HepG2 (cell line): ENCODE measurements at regions not wholly inside any gene's neighbourhood (a gene's known extent, or its start where the extent isn't known, plus 50 kb on each side); places are given as distances from the start of the nearest gene placed in this dataset.

Source experiments
- ATAC-seq: fragments of 200-7000 bp; cut with Tn5 transposase; 3 replicates; pipeline ENCODE4 v1.9.1; 2020; ENCODE audit warnings: mild to moderate bottlenecking, moderate library complexity
- BruUV-seq: library from RNA; stranded (reverse); fragments of 400-500 nt; replicated peaks from 2 replicates; lab custom pipeline; 2021; lab: Mats Ljungman, UMichigan
- CTCF ChIA-PET: fragments of 300-600 bp; formaldehyde crosslinking; extraction: SDS; loops from one replicate; lab custom pipeline; 2021; ENCODE audit warnings: low total read pairs, inconsistent platforms, low intra/inter-chr PET ratio; lab: Yijun Ruan, JAX
- POLR2A ChIA-PET: fragments of 350-600 bp; sonication (Branson Sonifier 250); formaldehyde crosslinking; loops from one replicate; lab custom pipeline; 2020; ENCODE audit warnings: antibody characterized with exemption, inconsistent platforms; lab: Yijun Ruan, JAX
- DNase-seq: peaks from one replicate; pipeline ENCODE4 v3.0.0-alpha.2; 2015; ENCODE audit warnings: low spot score
- FAIRE-seq: peaks from 3 replicates; lab custom pipeline; 2011; peaks lifted over from hg19 to GRCh38; lab: Jason Lieb, UNC
- H2AFZ ChIP-seq: one replicate; pipeline ENCODE4 v1.6.1; 2011; ENCODE audit warnings: low read length, inconsistent platforms
- H3K27ac ChIP-seq: fragments of 300-600 bp; 3 replicates; pipeline ENCODE4 v1.8.0; 2011; ENCODE audit warnings: mixed run types, mild to moderate bottlenecking, mixed read lengths, low read length, inconsistent platforms; ENCODE audit not compliant: insufficient read depth; ENCODE audit errors: extremely low read length
- H3K27me3 ChIP-seq, 2 experiments: fragments of 200-600 bp in 1 of 2; 2 replicates in 1 of 2; 3 replicates in 1 of 2; pipeline versions ENCODE4 v1.6.0 to v1.8.0; 2011; ENCODE audit warnings: low read length in 2 of 2, mild to moderate bottlenecking in 2 of 2, moderate library complexity in 2 of 2, inconsistent platforms in 1 of 2; ENCODE audit not compliant: insufficient read depth in 2 of 2, control insufficient read depth in 1 of 2
- H3K36me3 ChIP-seq, 2 experiments: fragments of 200-600 bp in 1 of 2; replicated peaks in 1 of 2; 2 replicates in 1 of 2; 3 replicates in 1 of 2; pipeline versions ENCODE4 v1.5.1 to v1.8.0; 2011; ENCODE audit warnings: low read length in 2 of 2, inconsistent platforms in 1 of 2; ENCODE audit not compliant: insufficient read depth in 2 of 2, control insufficient read depth in 1 of 2
- H3K4me1 ChIP-seq: 2 replicates; pipeline ENCODE4 v1.5.1; 2012; ENCODE audit warnings: low read length, inconsistent platforms; ENCODE audit not compliant: insufficient read depth
- H3K4me2 ChIP-seq: 2 replicates; pipeline ENCODE4 v1.6.0; 2011; ENCODE audit warnings: low read depth, low read length, inconsistent platforms
- H3K4me3 ChIP-seq, 3 experiments: fragments of 200-600 bp in 1 of 3; sonication (generic), shearing (Covaris generic) in 1 of 3; replicated peaks in 1 of 3; 2 replicates each; pipeline ENCODE4 v1.5.1; 2011 to 2016; ENCODE audit warnings: low read length in 3 of 3, inconsistent platforms in 2 of 3, low read depth in 2 of 3, mild to moderate bottlenecking in 2 of 3, control low read depth in 1 of 3, mixed read lengths in 1 of 3; ENCODE audit not compliant: insufficient read depth in 1 of 3
- H3K79me2 ChIP-seq: one replicate; pipeline ENCODE4 v1.6.1; 2011; ENCODE audit warnings: low read length, inconsistent platforms; ENCODE audit not compliant: insufficient read depth
- H3K9ac ChIP-seq: 2 replicates; pipeline ENCODE4 v1.6.0; 2011; ENCODE audit warnings: mild to moderate bottlenecking, low read depth, low read length, inconsistent platforms; ENCODE audit not compliant: insufficient read depth
- H3K9me3 ChIP-seq: 2 replicates; pipeline ENCODE4 v1.5.1; 2012; ENCODE audit warnings: mild to moderate bottlenecking, low read length
- H4K20me1 ChIP-seq: 2 replicates; pipeline ENCODE4 v1.6.0; 2011; ENCODE audit warnings: inconsistent platforms, mild to moderate bottlenecking, low read length, moderate library complexity; ENCODE audit not compliant: insufficient read depth
- FOSL2 ChIP-seq: sonication (generic); formaldehyde crosslinking; IDR thresholded peaks from 2 replicates; pipeline ENCODE4 v1.4.0; 2020; ENCODE audit warnings: missing genetic modification reagents
- MAFK ChIP-seq, 2 experiments: IDR thresholded peaks in 1 of 2; conservative IDR thresholded peaks in 1 of 2; 2 replicates each; pipeline ENCODE4 v1.6.1; 2011; ENCODE audit warnings: improper control_type of control experiment in 2 of 2, low read length in 2 of 2
- MBD4 ChIP-seq: IDR thresholded peaks from 2 replicates; pipeline ENCODE4 v1.6.1; 2012; ENCODE audit warnings: low read length, inconsistent platforms, borderline replicate concordance
- TEAD3 ChIP-seq: optimal IDR thresholded peaks from 2 replicates; pipeline ENCODE3; 2016; ENCODE audit warnings: borderline replicate concordance
- ZNF101 ChIP-seq: sonication (generic); formaldehyde crosslinking; IDR thresholded peaks from 2 replicates; pipeline ENCODE4 v1.4.0; 2020; ENCODE audit warnings: mild to moderate bottlenecking, low read depth, missing genetic modification reagents, borderline replicate concordance
- ZNF264 ChIP-seq: sonication (generic); formaldehyde crosslinking; IDR thresholded peaks from 2 replicates; pipeline ENCODE4 v1.4.0; 2020; ENCODE audit warnings: missing genetic modification reagents
- WGBS: methylation state at CpG from one replicate; pipeline ENCODE4 v1.1.6; 2017; ENCODE audit warnings: low lambda C conversion rate; 5-methylcytosine and 5-hydroxymethylcytosine counted together
- in situ Hi-C: cut with HindIII; loops from 2 replicates; pipeline ENCODE4 v1.10.0; 2017; ENCODE audit warnings: low pct_unique_long_range_greater_than_20kb; ENCODE audit not compliant: extremely low pct_ligation_motif_present
- intact Hi-C: fragments of 100-400 bp; cut with micrococcal nuclease; formaldehyde crosslinking; loops from one replicate; pipeline ENCODE4 v1.10.0; 2022; ENCODE audit not compliant: unreplicated experiment

GRCh38 chr16:86945166-86945900, 367.0 kb downstream of the FOXL1 start:
- intact Hi-C loops: no loop called here
- ChIA-PET POLR2A (no interaction called here), CTCF (no interaction called here)
- BruUV-seq: no TSS peak
- no peaks in the 10 kb centered on the region for H3K36me3 ChIP-seq
- WGBS: 34% methylated on average over 17 of the region's 22 CpGs
- no peak overlapping the region for H3K4me3 ChIP-seq
- no peak overlapping the region for H3K27ac ChIP-seq
- DNase-seq (no peak), ATAC-seq (no peak)
- H3K4me2 ChIP-seq: no peak overlapping the region
- H3K4me1 ChIP-seq: no peaks in the 10 kb centered on the region
- TF ChIP-seq ZNF264 (CRISPR knock-in tag) (no peak), MAFK (conservative IDR thresholded peaks at IDR 0.05 in 1 of 2, IDR thresholded peaks at IDR 0.05 in 1 of 2; ENCODE audit: low read length in 2 of 2) (0 out of 4 replicates have a peak, but pooled peaks of 1 of the 2 experiments have one; percentile 5)
- TF ChIP-seq, all 625 proteins: peak for 1
- in situ Hi-C loops: no loop called here
- no peak for FAIRE-seq
- Histone ChIP-seq H2AFZ (no peak overlapping the region), H3K79me2 (no peaks in the 10 kb centered on the region), H3K27me3 (peaks cover 4 to 38% of the 10 kb centered on the region in 2 experiments; a peak in 3 of 5 replicates), H3K9me3 (no peaks in the 10 kb centered on the region), H4K20me1 (no peaks in the 10 kb centered on the region), H3K9ac (no peak overlapping the region)

DNA sequence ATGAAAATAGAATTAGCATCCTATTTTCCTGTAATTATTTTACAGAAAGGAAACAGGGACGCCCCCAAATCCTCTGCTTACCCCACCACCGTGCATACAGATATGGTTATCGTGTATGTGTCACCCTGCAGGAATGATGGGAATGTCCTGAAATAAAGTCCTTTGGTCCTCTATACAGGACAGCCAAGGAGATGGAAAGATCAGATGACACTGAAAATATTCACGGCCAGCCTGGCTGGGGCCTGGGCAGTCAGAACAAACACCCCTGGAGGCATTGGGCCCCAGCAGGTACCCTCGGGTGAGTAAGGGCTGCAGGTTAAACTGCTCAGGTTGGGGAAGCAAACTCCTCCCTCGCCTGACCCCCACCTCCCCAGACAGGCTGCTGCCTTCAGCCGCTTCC, 368.0 kb downstream of the FOXL1 start:
- CTCF ChIA-PET: no interaction called here
- BruUV-seq: no TSS peak
- in situ Hi-C loops: no loop called here
- H3K4me3 ChIP-seq: no peak overlapping the region
- H4K20me1 ChIP-seq: no peaks in the 10 kb centered on the region
- intact Hi-C loops: no loop called here
- FAIRE-seq (no peak), DNase-seq (peak; percentile 9), ATAC-seq (no peak)
- peaks cover 4 to 38% of the 10 kb centered on the region in 2 experiments; a peak in 3 of 5 replicates for H3K27me3 ChIP-seq
- no peak overlapping the region for H3K27ac ChIP-seq
- no peaks in the 10 kb centered on the region for H3K79me2 ChIP-seq
- WGBS: 4% methylated on average over 7 of the region's 7 CpGs
- H3K4me1 ChIP-seq: no peaks in the 10 kb centered on the region
- TF ChIP-seq MBD4: no peak
- TF ChIP-seq FOSL2 (CRISPR knock-in tag): 0 out of 2 replicates have a peak, but pooled peaks have one; percentile 7
- TF ChIP-seq TEAD3 (CRISPR knock-in tag): peak; percentile 26
- TF ChIP-seq ZNF101: no peak
- H3K9ac ChIP-seq: no peak overlapping the region
- no peak overlapping the region for H2AFZ ChIP-seq
- POLR2A ChIA-PET: no interaction called here
- no peak overlapping the region for H3K4me2 ChIP-seq
- no peaks in the 10 kb centered on the region for H3K36me3 ChIP-seq
- no peaks in the 10 kb centered on the region for H3K9me3 ChIP-seq
